H1 (cell line): ENCODE measurements at regions not wholly inside any gene's neighbourhood (a gene's known extent, or its start where the extent isn't known, plus 50 kb on each side); places are given as distances from the start of the nearest gene placed in this dataset.

Experiments used
- CTCF ChIA-PET: fragments of 300-600 bp; sonication (Branson Sonifier 250); formaldehyde crosslinking; loops from one replicate; lab custom pipeline; 2021; ENCODE audit not compliant: partially characterized antibody; lab: Charles Lee
- POLR2A ChIA-PET: fragments of 300-600 bp; sonication (Branson Sonifier 250); formaldehyde crosslinking; loops from one replicate; lab custom pipeline; 2021; ENCODE audit warnings: inconsistent platforms; ENCODE audit not compliant: partially characterized antibody; lab: Charles Lee
- DNase-seq, 2 experiments: peaks; one replicate each; pipeline versions ENCODE4 v3.0.0 to v3.0.0-alpha.2; 2010 to 2022; ENCODE audit warnings: low spot score in 2 of 2, low read depth in 1 of 2, mixed read lengths in 1 of 2
- FAIRE-seq: peaks from 2 replicates; lab custom pipeline; 2011; peaks lifted over from hg19 to GRCh38; lab: Jason Lieb, UNC
- H2AFZ ChIP-seq: 2 replicates; pipeline ENCODE4 v1.8.1; 2012; ENCODE audit warnings: low read length, inconsistent platforms
- H2AK5ac ChIP-seq: 2 replicates; pipeline ENCODE4 v1.6.1; 2013; ENCODE audit warnings: low read depth, low read length
- H2BK120ac ChIP-seq: replicated peaks from 2 replicates; pipeline ENCODE3; 2013; ENCODE audit warnings: low read depth, low read length, inconsistent platforms
- H2BK12ac ChIP-seq: 2 replicates; pipeline ENCODE4 v1.6.1; 2013; ENCODE audit warnings: low read depth, low read length
- H2BK15ac ChIP-seq: 2 replicates; pipeline ENCODE4 v1.6.1; 2013; ENCODE audit warnings: low read length
- H2BK20ac ChIP-seq: 2 replicates; pipeline ENCODE4 v1.6.1; 2013; ENCODE audit warnings: low read length
- H2BK5ac ChIP-seq: 2 replicates; pipeline ENCODE4 v1.6.1; 2013; ENCODE audit warnings: low read depth, low read length
- H3K14ac ChIP-seq: 2 replicates; pipeline ENCODE4 v1.6.1; 2013; ENCODE audit warnings: inconsistent platforms; ENCODE audit not compliant: insufficient read length
- H3K18ac ChIP-seq: 2 replicates; pipeline ENCODE4 v1.6.1; 2013; ENCODE audit warnings: low read length; ENCODE audit errors: extremely low read depth
- H3K23ac ChIP-seq: 2 replicates; pipeline ENCODE4 v1.6.1; 2013; ENCODE audit warnings: inconsistent platforms; ENCODE audit not compliant: insufficient read length
- H3K23me2 ChIP-seq: 2 replicates; pipeline ENCODE4 v1.6.1; 2013; ENCODE audit warnings: low read depth, low read length
- H3K27ac ChIP-seq: 2 replicates; pipeline ENCODE4 v1.6.1; 2011; ENCODE audit warnings: low read depth, low read length, inconsistent platforms
- H3K27me3 ChIP-seq, 4 experiments: replicated peaks in 1 of 4; 1 replicate in 1 of 4; 2 replicates in 3 of 4; pipeline versions ENCODE4 v1.6.1 to v1.8.1; 2011 to 2013; ENCODE audit warnings: low read length in 3 of 4, mild to moderate bottlenecking in 3 of 4, inconsistent platforms in 2 of 4, mixed read lengths in 2 of 4, moderate library complexity in 1 of 4; ENCODE audit not compliant: control insufficient read depth in 3 of 4, insufficient read depth in 3 of 4; ENCODE audit errors: extremely low read depth in 1 of 4
- H3K36me3 ChIP-seq, 4 experiments: 2 replicates each; pipeline versions ENCODE4 v1.6.1 to v1.8.1; 2011 to 2013; ENCODE audit warnings: mild to moderate bottlenecking in 4 of 4, low read length in 3 of 4, moderate library complexity in 2 of 4, control low read depth in 1 of 4, inconsistent platforms in 1 of 4; ENCODE audit not compliant: insufficient read depth in 4 of 4, control insufficient read depth in 2 of 4
- H3K4ac ChIP-seq: replicated peaks from 2 replicates; pipeline ENCODE3; 2013; ENCODE audit warnings: low read length, low read depth, mixed read lengths, inconsistent platforms; ENCODE audit not compliant: insufficient read length
- H3K4me1 ChIP-seq, 4 experiments: replicated peaks in 1 of 4; 1 replicate in 1 of 4; 2 replicates in 3 of 4; pipeline versions ENCODE4 v1.6.1 to v1.8.1; 2011 to 2013; ENCODE audit warnings: low read length in 3 of 4, inconsistent platforms in 2 of 4, mixed read lengths in 1 of 4; ENCODE audit not compliant: insufficient read depth in 4 of 4, control insufficient read depth in 3 of 4
- H3K4me2 ChIP-seq, 2 experiments: 2 replicates each; pipeline versions ENCODE4 v1.6.1 to v1.8.1; 2011 to 2013; ENCODE audit warnings: low read depth in 2 of 2, low read length in 2 of 2, control low read depth in 1 of 2, inconsistent platforms in 1 of 2, mild to moderate bottlenecking in 1 of 2; ENCODE audit not compliant: insufficient read depth in 1 of 2
- H3K4me3 ChIP-seq, 4 experiments: fragments of 200-600, 300-600 bp in 1 of 4; sonication (generic), shearing (Covaris generic), sonication (Bioruptor Twin) in 1 of 4; 2 replicates each; pipeline versions ENCODE4 v1.5.1 to v1.8.1; 2011 to 2016; ENCODE audit warnings: low read length in 4 of 4, low read depth in 3 of 4, control low read depth in 2 of 4, inconsistent platforms in 2 of 4, mild to moderate bottlenecking in 2 of 4, mixed read lengths in 1 of 4, moderate library complexity in 1 of 4; ENCODE audit not compliant: insufficient read depth in 2 of 4; ENCODE audit errors: extremely low read depth in 1 of 4
- H3K56ac ChIP-seq: replicated peaks from 2 replicates; pipeline ENCODE3; 2013; ENCODE audit warnings: low read depth, mild to moderate bottlenecking, mixed read lengths, low read length, inconsistent platforms; ENCODE audit not compliant: insufficient read length
- H3K79me1 ChIP-seq: 2 replicates; pipeline ENCODE4 v1.6.1; 2013; ENCODE audit warnings: low read depth, low read length, control low read depth
- H3K79me2 ChIP-seq, 2 experiments: 2 replicates each; pipeline versions ENCODE4 v1.6.1 to v1.8.1; 2012 to 2013; ENCODE audit warnings: low read length in 2 of 2, mild to moderate bottlenecking in 2 of 2, inconsistent platforms in 1 of 2; ENCODE audit not compliant: insufficient read depth in 2 of 2, control insufficient read depth in 1 of 2
- H3K9ac ChIP-seq, 4 experiments: replicated peaks in 1 of 4; 1 replicate in 1 of 4; 2 replicates in 3 of 4; pipeline versions ENCODE4 v1.6.1 to v1.8.1; 2011 to 2013; ENCODE audit warnings: low read depth in 3 of 4, low read length in 3 of 4, control low read depth in 2 of 4, mild to moderate bottlenecking in 2 of 4, moderate library complexity in 2 of 4, inconsistent platforms in 1 of 4; ENCODE audit errors: extremely low read depth in 1 of 4
- H3K9me3 ChIP-seq, 2 experiments: 2 replicates each; pipeline versions ENCODE4 v1.6.1 to v1.8.1; 2012 to 2013; ENCODE audit warnings: mild to moderate bottlenecking in 2 of 2, moderate library complexity in 2 of 2, control low read depth in 1 of 2, inconsistent platforms in 1 of 2, low read depth in 1 of 2, low read length in 1 of 2, mixed read lengths in 1 of 2; ENCODE audit not compliant: insufficient read depth in 2 of 2
- H4K20me1 ChIP-seq, 2 experiments: replicated peaks in 1 of 2; 2 replicates each; pipeline versions ENCODE3 to v1.8.1; 2011 to 2013; ENCODE audit warnings: inconsistent platforms in 2 of 2, low read length in 2 of 2, mild to moderate bottlenecking in 1 of 2; ENCODE audit not compliant: insufficient read depth in 2 of 2, control insufficient read depth in 1 of 2
- H4K5ac ChIP-seq: 2 replicates; pipeline ENCODE4 v1.6.1; 2013; ENCODE audit warnings: low read length, low read depth, mixed read lengths, inconsistent platforms; ENCODE audit not compliant: insufficient read length
- H4K8ac ChIP-seq: 2 replicates; pipeline ENCODE4 v1.8.0; 2013; ENCODE audit warnings: mild to moderate bottlenecking, moderate library complexity, low read length, inconsistent platforms; ENCODE audit not compliant: insufficient read depth; ENCODE audit errors: extremely low read depth
- H4K91ac ChIP-seq: replicated peaks from 2 replicates; pipeline ENCODE3; 2013; ENCODE audit warnings: low read length, mixed read lengths, inconsistent platforms; ENCODE audit not compliant: insufficient read length
- PHF8 ChIP-seq: fragments of 200-600 bp; sonication (generic); conservative IDR thresholded peaks from 2 replicates; pipeline ENCODE4 v1.7.1; 2012; ENCODE audit warnings: low read depth, mild to moderate bottlenecking, inconsistent platforms, low read length, moderate library complexity
- WGBS, 2 experiments: shearing (Covaris generic) in 1 of 2; methylation state at CpG; one replicate each; pipeline versions ENCODE4 v1.1.6 to v1.1.7; 2013 to 2015; ENCODE audit warnings: low lambda C conversion rate in 2 of 2, mixed read lengths in 2 of 2, inconsistent platforms in 1 of 2, low coverage in 1 of 2, missing lambda C conversion rate in 1 of 2; ENCODE audit not compliant: insufficient replicate concordance in 2 of 2, insufficient coverage in 1 of 2, insufficient read length in 1 of 2; ENCODE audit errors: extremely low coverage in 1 of 2, missing lambda C conversion rate in 1 of 2; 5-methylcytosine and 5-hydroxymethylcytosine counted together

GRCh38 chr12:43179486-43179885, 372.5 kb downstream of the ADAMTS20 start:
- Histone ChIP-seq H3K23ac (no peak overlapping the region), H4K91ac (no peak overlapping the region), H2BK20ac (no peak overlapping the region), H2BK12ac (no peak overlapping the region), H2BK15ac (no peak overlapping the region), H3K9me3 (peaks cover 5 to 6% of the 10 kb centered on the region in 2 experiments; a peak in 2 of 4 replicates), H2BK120ac (no peak overlapping the region), H3K79me1 (no peaks in the 10 kb centered on the region), H2BK5ac (no peak overlapping the region), H3K4me2 (no peak overlapping the region), H3K27ac (no peak overlapping the region), H4K5ac (no peak overlapping the region), H3K18ac (no peak overlapping the region), H2AK5ac (no peak overlapping the region), H3K14ac (no peak overlapping the region), H3K4me1 (no peaks in the 10 kb centered on the region), H3K4me3 (no peak overlapping the region), H4K20me1 (no peaks in the 10 kb centered on the region), H3K27me3 (no peaks in the 10 kb centered on the region), H3K79me2 (no peaks in the 10 kb centered on the region), H3K9ac (no peak overlapping the region), H4K8ac (no peak overlapping the region), H2AFZ (no peak overlapping the region), H3K23me2 (no peaks in the 10 kb centered on the region), H3K36me3 (no peaks in the 10 kb centered on the region), H3K4ac (no peak overlapping the region), H3K56ac (no peak overlapping the region)
- no peak for TF ChIP-seq PHF8
- DNase-seq (no peak), FAIRE-seq (no peak)
- CTCF ChIA-PET = no interaction called here
- POLR2A ChIA-PET = no interaction called here
- WGBS, 2 experiments = 86% methylated on average over 1 of the region's 1 CpG; no CpG with 5 or more reads in 1 of the 2 experiments
